DOHH2 (cell line): ENCODE measurements at regions not wholly inside any gene's neighbourhood (a gene's known extent, or its start where the extent isn't known, plus 50 kb on each side); places are given as distances from the start of the nearest gene placed in this dataset.

Source experiments
- H3F3A ChIP-seq: fragments of 200-600 bp; sonication (generic), shearing (Covaris generic); 2 replicates; pipeline ENCODE4 v1.6.0; 2016; ENCODE audit warnings: antibody characterized with exemption, mild to moderate bottlenecking; ENCODE audit not compliant: control insufficient read depth, insufficient read depth
- H3K27ac ChIP-seq: fragments of 200-600 bp; sonication (generic); 2 replicates; pipeline ENCODE4 v1.5.1; 2014; ENCODE audit warnings: low read depth, mild to moderate bottlenecking, low read length, moderate library complexity
- H3K27me3 ChIP-seq: fragments of 200-600 bp; sonication (generic); 2 replicates; pipeline ENCODE4 v1.6.1; 2014; ENCODE audit warnings: mild to moderate bottlenecking, low read length, mixed read lengths; ENCODE audit not compliant: control insufficient read depth
- H3K36me3 ChIP-seq: fragments of 200-600 bp; sonication (generic); 2 replicates; pipeline ENCODE4 v1.6.1; 2014; ENCODE audit warnings: mild to moderate bottlenecking, low read length, moderate library complexity, mixed read lengths; ENCODE audit not compliant: control insufficient read depth
- H3K4me1 ChIP-seq: fragments of 200-600 bp; sonication (generic); 2 replicates; pipeline ENCODE4 v1.6.1; 2014; ENCODE audit warnings: mild to moderate bottlenecking, low read length, mixed read lengths; ENCODE audit not compliant: control insufficient read depth
- H3K4me2 ChIP-seq: fragments of 200-600 bp; sonication (generic); 2 replicates; pipeline ENCODE4 v1.6.0; 2014; ENCODE audit warnings: mild to moderate bottlenecking, low read length, moderate library complexity
- H3K4me3 ChIP-seq: fragments of 200-600 bp; sonication (generic); 2 replicates; pipeline ENCODE4 v1.5.1; 2014; ENCODE audit warnings: mild to moderate bottlenecking, low read length, mixed read lengths
- H3K79me2 ChIP-seq: fragments of 200-600 bp; sonication (generic); 2 replicates; pipeline ENCODE4 v1.6.1; 2014; ENCODE audit warnings: mild to moderate bottlenecking, low read length, mixed read lengths; ENCODE audit not compliant: control insufficient read depth
- H3K9me2 ChIP-seq: fragments of 200-600 bp; sonication (generic); replicated peaks from 2 replicates; pipeline ENCODE4 v1.6.1; 2014; ENCODE audit warnings: mild to moderate bottlenecking, low read length, mixed read lengths; ENCODE audit not compliant: control insufficient read depth
- H3K9me3 ChIP-seq: fragments of 200-600 bp; sonication (generic); 2 replicates; pipeline ENCODE4 v1.6.1; 2014; ENCODE audit warnings: antibody characterized with exemption, low read length, mixed read lengths; ENCODE audit not compliant: control insufficient read depth, insufficient read depth
- H4K20me1 ChIP-seq: fragments of 200-600 bp; sonication (generic); 2 replicates; pipeline ENCODE4 v1.6.0; 2014; ENCODE audit warnings: low read depth, mild to moderate bottlenecking, antibody characterized with exemption, low read length, moderate library complexity; ENCODE audit not compliant: control insufficient read depth, insufficient read depth
- EZH2phosphoT487 ChIP-seq: fragments of 200-600 bp; sonication (generic); IDR thresholded peaks from 2 replicates; pipeline ENCODE4 v1.6.1; 2017; ENCODE audit warnings: borderline replicate concordance, mild to moderate bottlenecking, antibody characterized with exemption, low read length, moderate library complexity, mixed read lengths
- TF ChIP-seq, protein P1 (sequence below): fragments of 200-600 bp; sonication (generic); IDR thresholded peaks from one replicate; pipeline ENCODE4 v1.5.1; 2014; ENCODE audit warnings: antibody characterized with exemption, mild to moderate bottlenecking, low read depth, low read length; ENCODE audit not compliant: poor library complexity, severe bottlenecking

DNA sequence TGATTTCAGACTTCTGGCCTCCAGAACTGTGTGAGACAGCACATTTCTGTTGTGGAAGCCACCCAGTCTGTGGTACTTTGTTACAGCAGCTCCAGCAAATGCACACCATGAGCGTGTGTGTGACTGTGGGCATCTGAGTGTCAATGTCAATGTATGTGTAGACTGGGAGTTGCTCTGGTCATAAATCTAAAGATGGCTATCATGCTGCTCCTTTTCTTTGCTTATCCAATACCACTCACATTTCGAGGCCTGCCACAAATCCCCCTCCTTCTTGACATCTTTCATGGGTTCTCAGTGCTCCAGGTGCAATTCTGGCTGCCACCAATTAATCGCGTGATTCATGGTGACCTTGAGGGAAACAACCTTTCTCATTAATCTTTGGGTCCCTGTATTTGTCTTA lies 141.2 kb downstream of the RWDD3 start:
- Histone ChIP-seq H3F3A (no peaks in the 10 kb centered on the region), H3K4me3 (no peak overlapping the region), H3K4me2 (no peak overlapping the region), H3K9me2 (no peaks in the 10 kb centered on the region), H3K27me3 (no peaks in the 10 kb centered on the region), H4K20me1 (no peaks in the 10 kb centered on the region), H3K4me1 (no peaks in the 10 kb centered on the region), H3K36me3 (no peaks in the 10 kb centered on the region), H3K79me2 (no peaks in the 10 kb centered on the region), H3K9me3 (no peaks in the 10 kb centered on the region), H3K27ac (no peak overlapping the region)
- TF ChIP-seq EZH2phosphoT487, result no peak
- TF ChIP-seq, protein P1, sequence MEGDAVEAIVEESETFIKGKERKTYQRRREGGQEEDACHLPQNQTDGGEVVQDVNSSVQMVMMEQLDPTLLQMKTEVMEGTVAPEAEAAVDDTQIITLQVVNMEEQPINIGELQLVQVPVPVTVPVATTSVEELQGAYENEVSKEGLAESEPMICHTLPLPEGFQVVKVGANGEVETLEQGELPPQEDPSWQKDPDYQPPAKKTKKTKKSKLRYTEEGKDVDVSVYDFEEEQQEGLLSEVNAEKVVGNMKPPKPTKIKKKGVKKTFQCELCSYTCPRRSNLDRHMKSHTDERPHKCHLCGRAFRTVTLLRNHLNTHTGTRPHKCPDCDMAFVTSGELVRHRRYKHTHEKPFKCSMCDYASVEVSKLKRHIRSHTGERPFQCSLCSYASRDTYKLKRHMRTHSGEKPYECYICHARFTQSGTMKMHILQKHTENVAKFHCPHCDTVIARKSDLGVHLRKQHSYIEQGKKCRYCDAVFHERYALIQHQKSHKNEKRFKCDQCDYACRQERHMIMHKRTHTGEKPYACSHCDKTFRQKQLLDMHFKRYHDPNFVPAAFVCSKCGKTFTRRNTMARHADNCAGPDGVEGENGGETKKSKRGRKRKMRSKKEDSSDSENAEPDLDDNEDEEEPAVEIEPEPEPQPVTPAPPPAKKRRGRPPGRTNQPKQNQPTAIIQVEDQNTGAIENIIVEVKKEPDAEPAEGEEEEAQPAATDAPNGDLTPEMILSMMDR, result no peak

GRCh38 chr1:95380909-95381308 lies 146.9 kb downstream of the RWDD3 start:
- Histone ChIP-seq H3K9me3 (no peaks in the 10 kb centered on the region), H3K27me3 (no peaks in the 10 kb centered on the region), H3K36me3 (no peaks in the 10 kb centered on the region), H3K4me2 (no peak overlapping the region), H3K4me1 (no peaks in the 10 kb centered on the region), H4K20me1 (no peaks in the 10 kb centered on the region), H3K9me2 (no peaks in the 10 kb centered on the region), H3K27ac (no peak overlapping the region), H3F3A (no peaks in the 10 kb centered on the region), H3K4me3 (no peak overlapping the region), H3K79me2 (no peaks in the 10 kb centered on the region)
- no peak for TF ChIP-seq EZH2phosphoT487
- TF ChIP-seq, protein P1, result no peak

GRCh38 chr1:95382000-95382786 lies 148.2 kb downstream of the RWDD3 start:
- Histone ChIP-seq H3K27me3 (no peaks in the 10 kb centered on the region), H3K79me2 (no peaks in the 10 kb centered on the region), H3K4me1 (no peaks in the 10 kb centered on the region), H3K9me2 (no peaks in the 10 kb centered on the region), H3K9me3 (no peaks in the 10 kb centered on the region), H3K4me2 (no peak overlapping the region), H3K36me3 (no peaks in the 10 kb centered on the region), H3K27ac (no peak overlapping the region), H3K4me3 (no peak overlapping the region), H3F3A (no peaks in the 10 kb centered on the region), H4K20me1 (no peaks in the 10 kb centered on the region)
- TF ChIP-seq EZH2phosphoT487, result no peak
- TF ChIP-seq, protein P1, result no peak

DNA sequence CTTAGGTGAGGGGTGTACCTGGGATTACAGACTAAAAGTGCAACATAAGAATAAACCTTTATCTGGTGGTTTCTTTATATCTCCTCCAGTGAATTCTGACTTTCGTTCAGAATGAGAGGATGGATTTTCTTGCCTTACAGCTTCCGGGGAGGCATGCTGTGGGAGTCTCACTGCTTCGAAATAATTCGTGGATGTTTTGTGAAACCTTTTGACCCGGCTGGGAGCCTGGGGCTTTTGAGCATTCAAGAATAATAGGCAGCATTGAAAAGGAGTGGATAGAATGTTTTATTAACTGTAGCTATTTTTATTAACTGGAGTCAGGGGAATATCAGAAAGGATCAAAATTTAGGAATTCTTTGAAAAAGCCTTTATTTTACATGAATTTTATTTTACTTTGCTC lies 149.1 kb downstream of the RWDD3 start:
- Histone ChIP-seq H3K79me2 (no peaks in the 10 kb centered on the region), H4K20me1 (no peaks in the 10 kb centered on the region), H3K9me3 (no peaks in the 10 kb centered on the region), H3K4me1 (no peaks in the 10 kb centered on the region), H3K27ac (no peak overlapping the region), H3K9me2 (no peaks in the 10 kb centered on the region), H3F3A (no peaks in the 10 kb centered on the region), H3K36me3 (no peaks in the 10 kb centered on the region), H3K27me3 (no peaks in the 10 kb centered on the region), H3K4me2 (no peak overlapping the region), H3K4me3 (no peak overlapping the region)
- TF ChIP-seq EZH2phosphoT487, result no peak
- TF ChIP-seq, protein P1, result no peak
